Astrocyte (in vitro differentiated cells and primary cell): ENCODE measurements at regions not wholly inside any gene's neighbourhood (a gene's known extent, or its start where the extent isn't known, plus 50 kb on each side); places are given as distances from the start of the nearest gene placed in this dataset.
A peak's percentile ranks its signal among the peaks of the same experiment; 100 is the strongest.

ENCODE experiments used
- DNase-seq: peaks from one replicate; pipeline ENCODE4 v3.0.0-alpha.2; 2010; ENCODE audit warnings: low read depth
- FAIRE-seq: peaks from 2 replicates; lab custom pipeline; 2011; peaks lifted over from hg19 to GRCh38; lab: Jason Lieb, UNC
- H2AFZ ChIP-seq: 2 replicates; pipeline ENCODE4 v1.6.0; 2012; ENCODE audit warnings: low read depth, low read length, inconsistent platforms
- H3K27ac ChIP-seq: 2 replicates; pipeline ENCODE4 v1.5.1; 2011; ENCODE audit warnings: low read depth, low read length, inconsistent platforms
- H3K27me3 ChIP-seq: 2 replicates; pipeline ENCODE4 v1.6.0; 2011; ENCODE audit warnings: low read length, inconsistent platforms; ENCODE audit not compliant: insufficient read depth
- H3K36me3 ChIP-seq: 2 replicates; pipeline ENCODE4 v1.5.1; 2011; ENCODE audit warnings: low read length, inconsistent platforms; ENCODE audit not compliant: insufficient read depth
- H3K4me1 ChIP-seq: 2 replicates; pipeline ENCODE4 v1.5.1; 2011; ENCODE audit warnings: low read length, inconsistent platforms; ENCODE audit not compliant: insufficient read depth
- H3K4me2 ChIP-seq: 2 replicates; pipeline ENCODE4 v1.6.0; 2012; ENCODE audit warnings: low read length, inconsistent platforms
- H3K4me3 ChIP-seq: 2 replicates; pipeline ENCODE4 v1.5.1; 2011; ENCODE audit warnings: low read depth, mild to moderate bottlenecking, low read length, inconsistent platforms; ENCODE audit not compliant: insufficient read depth
- H3K79me2 ChIP-seq: 2 replicates; pipeline ENCODE4 v1.6.0; 2012; ENCODE audit warnings: mild to moderate bottlenecking, low read length, inconsistent platforms; ENCODE audit not compliant: insufficient read depth
- H3K9ac ChIP-seq: 2 replicates; pipeline ENCODE4 v1.6.0; 2012; ENCODE audit warnings: mild to moderate bottlenecking, low read length, inconsistent platforms
- H3K9me3 ChIP-seq: 2 replicates; pipeline ENCODE4 v1.5.1; 2012; ENCODE audit warnings: low read depth, mild to moderate bottlenecking, low read length, inconsistent platforms; ENCODE audit not compliant: insufficient read depth
- H4K20me1 ChIP-seq: 2 replicates; pipeline ENCODE4 v1.6.0; 2012; ENCODE audit warnings: low read length, inconsistent platforms; ENCODE audit not compliant: insufficient read depth
- H3K27ac Mint-ChIP-seq: one replicate; pipeline ENCODE4 v1.8.0; 2021; ENCODE audit warnings: mild to moderate bottlenecking, mixed read lengths; ENCODE audit not compliant: unreplicated experiment
- H3K27me3 Mint-ChIP-seq: one replicate; pipeline ENCODE4 v1.8.0; 2021; ENCODE audit warnings: low read depth, mixed read lengths; ENCODE audit not compliant: unreplicated experiment
- H3K36me3 Mint-ChIP-seq: one replicate; pipeline ENCODE4 v1.8.0; 2021; ENCODE audit warnings: low read depth, mixed read lengths; ENCODE audit not compliant: unreplicated experiment
- H3K4me1 Mint-ChIP-seq: one replicate; pipeline ENCODE4 v1.8.0; 2021; ENCODE audit warnings: low read depth, mixed read lengths; ENCODE audit not compliant: unreplicated experiment
- H3K4me3 Mint-ChIP-seq: one replicate; pipeline ENCODE4 v1.8.0; 2021; ENCODE audit warnings: mild to moderate bottlenecking, moderate library complexity, mixed read lengths; ENCODE audit not compliant: unreplicated experiment
- H3K9me3 Mint-ChIP-seq: one replicate; pipeline ENCODE4 v1.8.0; 2021; ENCODE audit warnings: mild to moderate bottlenecking, mixed read lengths; ENCODE audit not compliant: unreplicated experiment
- EZH2 ChIP-seq: IDR thresholded peaks from 2 replicates; pipeline ENCODE4 v1.6.1; 2012; ENCODE audit warnings: mild to moderate bottlenecking, low read length, inconsistent platforms; ENCODE audit not compliant: insufficient read depth
- TF ChIP-seq, protein P1 (sequence below): IDR thresholded peaks from 2 replicates; pipeline ENCODE4 v1.5.1; 2011; ENCODE audit warnings: low read depth, mild to moderate bottlenecking, inconsistent platforms, low read length, moderate library complexity; ENCODE audit not compliant: insufficient read depth

GRCh38 chr13:104008541-104009435, 942.6 kb upstream of the SLC10A2 start:
- no peaks in the 10 kb centered on the region for H3K9me3 Mint-ChIP-seq
- TF ChIP-seq, protein P1, sequence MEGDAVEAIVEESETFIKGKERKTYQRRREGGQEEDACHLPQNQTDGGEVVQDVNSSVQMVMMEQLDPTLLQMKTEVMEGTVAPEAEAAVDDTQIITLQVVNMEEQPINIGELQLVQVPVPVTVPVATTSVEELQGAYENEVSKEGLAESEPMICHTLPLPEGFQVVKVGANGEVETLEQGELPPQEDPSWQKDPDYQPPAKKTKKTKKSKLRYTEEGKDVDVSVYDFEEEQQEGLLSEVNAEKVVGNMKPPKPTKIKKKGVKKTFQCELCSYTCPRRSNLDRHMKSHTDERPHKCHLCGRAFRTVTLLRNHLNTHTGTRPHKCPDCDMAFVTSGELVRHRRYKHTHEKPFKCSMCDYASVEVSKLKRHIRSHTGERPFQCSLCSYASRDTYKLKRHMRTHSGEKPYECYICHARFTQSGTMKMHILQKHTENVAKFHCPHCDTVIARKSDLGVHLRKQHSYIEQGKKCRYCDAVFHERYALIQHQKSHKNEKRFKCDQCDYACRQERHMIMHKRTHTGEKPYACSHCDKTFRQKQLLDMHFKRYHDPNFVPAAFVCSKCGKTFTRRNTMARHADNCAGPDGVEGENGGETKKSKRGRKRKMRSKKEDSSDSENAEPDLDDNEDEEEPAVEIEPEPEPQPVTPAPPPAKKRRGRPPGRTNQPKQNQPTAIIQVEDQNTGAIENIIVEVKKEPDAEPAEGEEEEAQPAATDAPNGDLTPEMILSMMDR = no peak
- no peak for TF ChIP-seq EZH2
- H3K27me3 ChIP-seq = no peaks in the 10 kb centered on the region
- H4K20me1 ChIP-seq = no peaks in the 10 kb centered on the region
- H3K4me1 ChIP-seq = peaks cover 18% of the 10 kb centered on the region
- no peaks in the 10 kb centered on the region for H3K36me3 Mint-ChIP-seq
- peak overlapping the region; percentile 30 for H3K4me2 ChIP-seq
- H3K36me3 ChIP-seq = no peaks in the 10 kb centered on the region
- no peaks in the 10 kb centered on the region for H3K79me2 ChIP-seq
- peak overlapping the region; percentile 30 for H3K27ac ChIP-seq
- H3K9ac ChIP-seq = no peak overlapping the region
- FAIRE-seq (no peak), DNase-seq (peak; percentile 93)
- no peak overlapping the region for H3K4me3 ChIP-seq
- H3K9me3 ChIP-seq = no peaks in the 10 kb centered on the region
- H3K27me3 Mint-ChIP-seq = no peaks in the 10 kb centered on the region
- H3K27ac Mint-ChIP-seq = no peak overlapping the region
- no peak overlapping the region for H2AFZ ChIP-seq
- no peak overlapping the region for H3K4me3 Mint-ChIP-seq
- no peaks in the 10 kb centered on the region for H3K4me1 Mint-ChIP-seq

DNA sequence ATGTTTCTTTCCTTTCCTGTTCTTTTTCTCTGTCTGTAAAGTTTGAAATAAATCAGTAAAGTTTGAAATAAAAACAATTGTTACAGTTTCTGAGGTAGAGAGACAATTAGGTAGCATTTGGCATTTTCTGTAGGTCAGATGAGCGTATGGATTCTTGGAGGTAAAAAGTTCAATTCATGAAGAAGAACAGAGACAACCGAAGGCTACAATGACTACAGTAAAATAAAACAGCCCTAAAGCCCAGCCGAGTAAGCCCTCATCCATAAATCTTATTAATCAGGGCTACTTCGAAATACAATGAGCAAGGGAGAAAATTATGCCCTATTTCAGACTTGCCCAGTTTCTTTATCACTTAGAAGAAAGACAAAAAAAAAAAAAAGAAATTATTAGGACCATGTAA, 941.9 kb upstream of the SLC10A2 start:
- no peak overlapping the region for H3K9ac ChIP-seq
- H3K4me1 ChIP-seq = peaks cover 18% of the 10 kb centered on the region
- Mint-ChIP-seq H3K9me3 (no peaks in the 10 kb centered on the region), H3K4me3 (no peak overlapping the region), H3K4me1 (no peaks in the 10 kb centered on the region), H3K27me3 (no peaks in the 10 kb centered on the region), H3K36me3 (no peaks in the 10 kb centered on the region), H3K27ac (no peak overlapping the region)
- H3K4me2 ChIP-seq = peak overlapping the region; percentile 30
- H3K4me3 ChIP-seq = no peak overlapping the region
- no peaks in the 10 kb centered on the region for H3K36me3 ChIP-seq
- H3K27ac ChIP-seq = peak overlapping the region; percentile 15
- no peaks in the 10 kb centered on the region for H4K20me1 ChIP-seq
- DNase-seq (no peak), FAIRE-seq (no peak)
- H3K27me3 ChIP-seq = no peaks in the 10 kb centered on the region
- no peaks in the 10 kb centered on the region for H3K79me2 ChIP-seq
- H3K9me3 ChIP-seq = no peaks in the 10 kb centered on the region
- TF ChIP-seq EZH2 = no peak
- TF ChIP-seq, protein P1 = no peak
- no peak overlapping the region for H2AFZ ChIP-seq

DNA sequence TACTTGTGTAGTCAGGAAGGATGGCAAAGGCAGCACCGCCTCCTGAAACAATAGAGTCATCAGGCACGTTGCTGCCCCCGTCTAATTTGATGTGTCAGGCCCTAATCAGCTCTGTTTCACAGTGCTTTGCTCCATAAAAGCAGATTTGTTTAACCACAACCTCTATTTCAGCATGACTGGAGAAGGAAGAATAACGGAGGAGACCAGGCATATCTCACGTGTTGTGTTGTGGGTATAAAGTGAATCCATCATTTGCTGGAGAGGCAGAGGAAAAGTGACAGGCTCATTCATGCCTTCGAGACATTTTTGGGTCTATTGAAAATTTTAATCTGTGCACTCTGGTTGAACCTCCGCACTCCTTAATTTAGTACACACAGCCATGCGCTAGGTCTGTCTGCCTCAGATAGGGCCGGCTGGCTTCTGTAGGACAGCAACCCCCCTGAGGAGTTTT, 940.4 kb upstream of the SLC10A2 start:
- peak overlapping the region; percentile 3 for H3K9ac ChIP-seq
- H3K36me3 ChIP-seq = no peaks in the 10 kb centered on the region
- no peaks in the 10 kb centered on the region for H4K20me1 ChIP-seq
- Mint-ChIP-seq H3K9me3 (no peaks in the 10 kb centered on the region), H3K4me1 (no peaks in the 10 kb centered on the region), H3K27me3 (no peaks in the 10 kb centered on the region), H3K27ac (no peak overlapping the region), H3K4me3 (no peak overlapping the region), H3K36me3 (no peaks in the 10 kb centered on the region)
- peak overlapping the region; percentile 7 for H3K4me3 ChIP-seq
- peak overlapping the region; percentile 54 for H3K4me2 ChIP-seq
- no peaks in the 10 kb centered on the region for H3K79me2 ChIP-seq
- DNase-seq (peak; percentile 90), FAIRE-seq (no peak)
- TF ChIP-seq EZH2 = no peak
- TF ChIP-seq, protein P1 = no peak
- H3K27me3 ChIP-seq = no peaks in the 10 kb centered on the region
- peak overlapping the region; percentile 20 for H2AFZ ChIP-seq
- H3K4me1 ChIP-seq = peaks cover 14% of the 10 kb centered on the region
- H3K9me3 ChIP-seq = no peaks in the 10 kb centered on the region
- H3K27ac ChIP-seq = no peak overlapping the region
